WI38 (cell line): ENCODE measurements at regions not wholly inside any gene's neighbourhood (a gene's known extent, or its start where the extent isn't known, plus 50 kb on each side); places are given as distances from the start of the nearest gene placed in this dataset.
"Not testable (repeated sequence)": the region's sequence is repeated elsewhere in the genome, so short reads cannot be mapped to it uniquely, and the experiment has no call there.

Experiments
- H3K4me3 ChIP-seq: 2 replicates; pipeline ENCODE4 v1.5.1; 2011; ENCODE audit warnings: low read depth, mild to moderate bottlenecking, control low read depth, low read length
- CTCF ChIP-seq: IDR thresholded peaks from 2 replicates; pipeline ENCODE4 v1.5.1; 2012; ENCODE audit warnings: low read depth, mild to moderate bottlenecking, control low read depth, low read length

- no peak overlapping the region for H3K4me3 ChIP-seq
- no peak for TF ChIP-seq CTCF
Observed at GRCh38 chr4:130985371-130985770, 1889.4 kb downstream of the C4orf33 start.

- TF ChIP-seq CTCF: no peak
- H3K4me3 ChIP-seq: no peak overlapping the region
Observed at GRCh38 chr4:130995988-130996387, 1900.0 kb downstream of the C4orf33 start.

GRCh38 chr4:131001371-131001770, 1905.4 kb downstream of the C4orf33 start:
- no peak for TF ChIP-seq CTCF
- no peak overlapping the region for H3K4me3 ChIP-seq

GRCh38 chr4:131002132-131002531, 1906.2 kb downstream of the C4orf33 start:
- H3K4me3 ChIP-seq: no peak overlapping the region

GRCh38 chr4:131006388-131006787, 1910.4 kb downstream of the C4orf33 start:
- no peak overlapping the region for H3K4me3 ChIP-seq
- no peak for TF ChIP-seq CTCF

More at GRCh38 chr4:131002132-131002531, 1906.2 kb downstream of the C4orf33 start:
- no peak for TF ChIP-seq CTCF

- H3K4me3 ChIP-seq: not testable (repeated sequence)
Observed at GRCh38 chr4:131011961-131012360, 1916.0 kb downstream of the C4orf33 start.

- no peak overlapping the region for H3K4me3 ChIP-seq
- no peak for TF ChIP-seq CTCF
Observed at GRCh38 chr4:131013226-131013625, 1917.3 kb downstream of the C4orf33 start.

GRCh38 chr4:131026771-131027170, 1930.8 kb downstream of the C4orf33 start:
- no peak overlapping the region for H3K4me3 ChIP-seq
- no peak for TF ChIP-seq CTCF
